C4-2B (cell line): ENCODE measurements at regions not wholly inside any gene's neighbourhood (a gene's known extent, or its start where the extent isn't known, plus 50 kb on each side); places are given as distances from the start of the nearest gene placed in this dataset.
A peak's percentile ranks its signal among the peaks of the same experiment; 100 is the strongest.

Source experiments
- H3K27ac ChIP-seq: fragments of 450-650 bp; 2 replicates; pipeline ENCODE4 v1.5.1; 2017
- CTCF ChIP-seq: fragments of 450-650 bp; conservative IDR thresholded peaks from 2 replicates; pipeline ENCODE4 v1.5.1; 2017; ENCODE audit warnings: mild to moderate bottlenecking
- ZFX ChIP-seq: fragments of 450-650 bp; IDR thresholded peaks from 2 replicates; pipeline ENCODE4 v1.6.1; 2017

GRCh38 chr2:59312967-59313940, 1072.1 kb upstream of the FANCL start:
- H3K27ac ChIP-seq, result no peak overlapping the region
- no peak for TF ChIP-seq ZFX
- TF ChIP-seq CTCF, result no peak

- no peak for TF ChIP-seq ZFX
- no peak overlapping the region for H3K27ac ChIP-seq
Observed at GRCh38 chr2:59312029-59312428, 1070.9 kb upstream of the FANCL start.

- no peak overlapping the region for H3K27ac ChIP-seq
- TF ChIP-seq CTCF, result no peak
Observed at GRCh38 chr2:59308108-59308507, 1067.0 kb upstream of the FANCL start.

- no peak for TF ChIP-seq ZFX
Observed at GRCh38 chr2:59307196-59307595, 1066.1 kb upstream of the FANCL start.

GRCh38 chr2:59303272-59303671, 1062.1 kb upstream of the FANCL start:
- H3K27ac ChIP-seq, result no peak overlapping the region
- TF ChIP-seq ZFX, result no peak
- TF ChIP-seq CTCF, result no peak

More at GRCh38 chr2:59307196-59307595, 1066.1 kb upstream of the FANCL start:
- no peak overlapping the region for H3K27ac ChIP-seq

GRCh38 chr2:59302683-59303082, 1061.6 kb upstream of the FANCL start:
- H3K27ac ChIP-seq, result no peak overlapping the region
- TF ChIP-seq ZFX (no peak), CTCF (no peak)

- TF ChIP-seq CTCF, result peak; percentile 50
- no peak for TF ChIP-seq ZFX
- no peak overlapping the region for H3K27ac ChIP-seq
Observed at GRCh38 chr2:59301466-59302402, 1060.6 kb upstream of the FANCL start.

- H3K27ac ChIP-seq, result no peak overlapping the region
- TF ChIP-seq CTCF (no peak), ZFX (no peak)
Observed at GRCh38 chr2:59297816-59298215, 1056.7 kb upstream of the FANCL start.
